Activated CD4-positive, alpha-beta memory T cell treated with anti-CD3 and anti-CD28 coated beads, Interleukin-2, amount 10 ng/mL, durations not matched to agents 7 days and 5 days (primary cell): ENCODE measurements at regions not wholly inside any gene's neighbourhood (a gene's known extent, or its start where the extent isn't known, plus 50 kb on each side); places are given as distances from the start of the nearest gene placed in this dataset.
A peak's percentile ranks its signal among the peaks of the same experiment; 100 is the strongest.
"Not testable (repeated sequence)": the region's sequence is repeated elsewhere in the genome, so short reads cannot be mapped to it uniquely, and the experiment has no call there.

Experiments
- CTCF ChIA-PET: fragments of 350-600 bp; sonication (Branson Sonifier 250); formaldehyde crosslinking; loops from one replicate; lab custom pipeline; 2021; ENCODE audit warnings: antibody characterized with exemption, inconsistent platforms; lab: Charles Lee
- POLR2A ChIA-PET: fragments of 350-600 bp; sonication (Branson Sonifier 250); formaldehyde crosslinking; loops from one replicate; lab custom pipeline; 2021; ENCODE audit warnings: antibody characterized with exemption; lab: Charles Lee
- DNase-seq: peaks from one replicate; pipeline ENCODE4 v3.0.0-alpha.2; 2020
- H3K27ac Mint-ChIP-seq: one replicate; pipeline ENCODE4 v1.8.0; 2021; ENCODE audit warnings: mild to moderate bottlenecking, mixed read lengths
- H3K27me3 Mint-ChIP-seq: one replicate; pipeline ENCODE4 v1.8.0; 2021; ENCODE audit warnings: mixed read lengths
- H3K36me3 Mint-ChIP-seq: one replicate; pipeline ENCODE4 v1.8.0; 2021; ENCODE audit warnings: low read depth, mixed read lengths
- H3K4me1 Mint-ChIP-seq: one replicate; pipeline ENCODE4 v1.8.0; 2021; ENCODE audit warnings: mixed read lengths
- H3K4me3 Mint-ChIP-seq: one replicate; pipeline ENCODE4 v1.8.0; 2021; ENCODE audit warnings: mild to moderate bottlenecking, mixed read lengths
- H3K9me3 Mint-ChIP-seq: one replicate; pipeline ENCODE4 v1.8.0; 2021; ENCODE audit warnings: mixed read lengths

GRCh38 chr12:13534645-13535398 lies 338.3 kb downstream of the EMP1 start:
- peak; percentile 50 for DNase-seq
- Mint-ChIP-seq H3K27me3 (peaks cover 13% of the 10 kb centered on the region), H3K4me3 (no peak overlapping the region), H3K4me1 (peaks cover 2% of the 10 kb centered on the region), H3K27ac (no peak overlapping the region), H3K9me3 (no peaks in the 10 kb centered on the region), H3K36me3 (no peaks in the 10 kb centered on the region)
- POLR2A ChIA-PET = no interaction called here
- CTCF ChIA-PET = interaction anchor here (1.1 to 2.2 kb wide), 5 partner anchors 10 to 279 kb away, joined by 3 to 6 read pairs (median 4); no protein-coding TSS in a partner anchor

DNA sequence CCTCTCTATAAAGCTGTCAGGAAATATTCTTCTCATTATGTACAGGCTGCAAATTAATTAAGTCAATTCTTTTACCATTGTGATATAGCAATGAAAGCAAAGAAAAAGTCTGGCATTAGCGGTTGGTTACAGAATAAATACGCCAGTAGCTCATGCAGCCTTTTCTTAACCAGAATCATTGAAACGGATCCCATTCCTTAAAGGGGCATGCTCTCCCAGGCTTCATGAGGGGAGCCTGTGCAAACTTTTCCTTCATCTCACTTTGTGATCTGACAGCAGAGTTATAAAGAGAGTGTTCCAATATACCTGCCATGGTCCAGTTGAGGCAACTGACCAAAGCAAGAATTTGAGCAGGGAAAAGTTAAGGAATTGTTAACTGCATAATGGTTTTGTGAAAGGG lies 337.7 kb downstream of the EMP1 start:
- no peak for DNase-seq
- no peaks in the 10 kb centered on the region for H3K9me3 Mint-ChIP-seq
- peaks cover 2% of the 10 kb centered on the region for H3K4me1 Mint-ChIP-seq
- H3K27me3 Mint-ChIP-seq = peaks cover 13% of the 10 kb centered on the region
- H3K4me3 Mint-ChIP-seq = no peak overlapping the region
- H3K27ac Mint-ChIP-seq = no peak overlapping the region
- ChIA-PET CTCF (interaction anchor here (1.3 to 2.2 kb wide), 3 partner anchors 11 to 279 kb away, joined by 4 to 6 read pairs (median 5); no protein-coding TSS in a partner anchor), POLR2A (no interaction called here)
- H3K36me3 Mint-ChIP-seq = no peaks in the 10 kb centered on the region

DNA sequence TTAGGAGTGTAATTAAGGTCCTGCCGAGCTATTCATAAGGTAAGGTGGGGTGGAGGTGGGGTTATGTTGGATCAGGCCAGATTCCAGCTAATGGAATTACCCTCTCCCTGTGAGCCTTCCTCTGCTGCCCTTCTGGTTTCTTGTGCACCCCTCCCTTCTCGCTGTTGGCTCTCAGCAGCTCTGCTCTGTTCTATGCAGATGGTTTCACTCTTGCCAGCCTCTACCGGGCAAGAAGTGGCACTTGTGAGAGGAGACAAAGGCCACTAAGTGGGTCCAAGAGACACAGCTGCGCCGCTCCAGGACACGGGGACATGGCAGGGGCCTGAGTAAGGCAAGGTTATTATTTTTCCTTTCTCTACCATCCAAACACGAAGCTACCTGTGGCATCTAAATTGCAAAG lies 334.4 kb downstream of the EMP1 start:
- Mint-ChIP-seq H3K9me3 (no peaks in the 10 kb centered on the region), H3K4me3 (no peak overlapping the region), H3K4me1 (no peaks in the 10 kb centered on the region), H3K36me3 (no peaks in the 10 kb centered on the region), H3K27me3 (peaks cover 5% of the 10 kb centered on the region), H3K27ac (no peak overlapping the region)
- no peak for DNase-seq
- ChIA-PET CTCF (no interaction called here), POLR2A (no interaction called here)

GRCh38 chr12:13526185-13526921 lies 329.8 kb downstream of the EMP1 start:
- H3K4me3 Mint-ChIP-seq, H3K9me3 Mint-ChIP-seq, POLR2A ChIA-PET, H3K36me3 Mint-ChIP-seq, H3K4me1 Mint-ChIP-seq, DNase-seq, CTCF ChIA-PET, H3K27ac Mint-ChIP-seq, H3K27me3 Mint-ChIP-seq: not testable (repeated sequence)

GRCh38 chr12:13523536-13524307 lies 327.2 kb downstream of the EMP1 start:
- POLR2A ChIA-PET = no interaction called here
- CTCF ChIA-PET = no interaction called here
- peaks cover 2% of the 10 kb centered on the region for H3K27me3 Mint-ChIP-seq
- H3K4me3 Mint-ChIP-seq = no peak overlapping the region
- no peak for DNase-seq
- no peak overlapping the region for H3K27ac Mint-ChIP-seq
- H3K9me3 Mint-ChIP-seq = no peaks in the 10 kb centered on the region
- no peaks in the 10 kb centered on the region for H3K36me3 Mint-ChIP-seq
- H3K4me1 Mint-ChIP-seq = no peaks in the 10 kb centered on the region

DNA sequence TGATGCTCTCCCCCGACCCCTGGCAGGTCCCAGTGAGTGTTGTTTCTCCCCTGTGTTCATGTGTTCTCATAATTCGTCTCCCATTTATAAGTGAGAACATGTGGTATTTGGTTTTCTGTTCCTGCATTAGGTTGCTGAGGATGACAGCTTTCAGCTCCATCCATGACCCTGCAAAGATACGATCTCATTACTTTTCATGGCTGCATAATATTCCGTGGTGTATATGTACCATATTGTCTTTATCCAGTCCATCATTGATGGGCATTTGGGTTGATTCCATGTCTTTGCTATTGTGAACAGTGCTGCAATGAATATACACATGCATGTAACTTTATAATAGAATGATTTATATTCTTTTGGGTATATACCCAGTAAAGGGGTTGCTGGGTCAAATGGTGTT lies 321.5 kb downstream of the EMP1 start:
- POLR2A ChIA-PET, CTCF ChIA-PET, H3K9me3 Mint-ChIP-seq, H3K27ac Mint-ChIP-seq, H3K36me3 Mint-ChIP-seq, H3K27me3 Mint-ChIP-seq, DNase-seq, H3K4me3 Mint-ChIP-seq, H3K4me1 Mint-ChIP-seq: not testable (repeated sequence)

DNA sequence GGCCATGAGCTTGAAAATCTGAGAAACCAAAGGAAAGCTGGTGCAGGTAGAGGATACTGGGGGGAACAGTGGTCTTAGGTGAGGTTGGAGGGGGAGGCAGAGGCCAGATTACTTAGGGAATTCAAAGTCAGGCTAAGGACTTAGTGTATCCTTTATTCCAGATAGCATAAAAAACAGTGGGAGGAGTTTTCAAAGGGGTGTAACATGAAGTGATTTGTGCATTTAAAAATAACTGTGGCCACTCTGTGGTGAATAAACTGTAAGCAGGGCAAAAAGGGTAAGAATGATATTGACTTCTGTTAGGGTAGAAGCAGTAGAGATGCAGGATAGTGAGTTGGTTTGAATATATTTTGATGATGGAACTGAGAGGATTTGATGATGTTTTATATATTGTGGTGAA lies 313.2 kb downstream of the EMP1 start:
- Mint-ChIP-seq H3K27ac (no peak overlapping the region), H3K9me3 (no peaks in the 10 kb centered on the region), H3K4me1 (no peaks in the 10 kb centered on the region), H3K4me3 (no peak overlapping the region), H3K27me3 (no peaks in the 10 kb centered on the region), H3K36me3 (no peaks in the 10 kb centered on the region)
- no peak for DNase-seq
- ChIA-PET CTCF (no interaction called here), POLR2A (no interaction called here)

GRCh38 chr12:13505636-13506035 lies 309.1 kb downstream of the EMP1 start:
- Mint-ChIP-seq H3K36me3 (no peaks in the 10 kb centered on the region), H3K27me3 (peaks cover 2% of the 10 kb centered on the region), H3K4me3 (no peak overlapping the region), H3K27ac (no peak overlapping the region), H3K4me1 (no peaks in the 10 kb centered on the region), H3K9me3 (no peaks in the 10 kb centered on the region)
- ChIA-PET CTCF (no interaction called here), POLR2A (no interaction called here)
- no peak for DNase-seq

GRCh38 chr12:13505224-13505623 lies 308.7 kb downstream of the EMP1 start:
- Mint-ChIP-seq H3K27ac (no peak overlapping the region), H3K27me3 (peaks cover 2% of the 10 kb centered on the region), H3K36me3 (no peaks in the 10 kb centered on the region), H3K4me1 (no peaks in the 10 kb centered on the region), H3K9me3 (no peaks in the 10 kb centered on the region), H3K4me3 (no peak overlapping the region)
- ChIA-PET POLR2A (no interaction called here), CTCF (no interaction called here)
- no peak for DNase-seq

DNA sequence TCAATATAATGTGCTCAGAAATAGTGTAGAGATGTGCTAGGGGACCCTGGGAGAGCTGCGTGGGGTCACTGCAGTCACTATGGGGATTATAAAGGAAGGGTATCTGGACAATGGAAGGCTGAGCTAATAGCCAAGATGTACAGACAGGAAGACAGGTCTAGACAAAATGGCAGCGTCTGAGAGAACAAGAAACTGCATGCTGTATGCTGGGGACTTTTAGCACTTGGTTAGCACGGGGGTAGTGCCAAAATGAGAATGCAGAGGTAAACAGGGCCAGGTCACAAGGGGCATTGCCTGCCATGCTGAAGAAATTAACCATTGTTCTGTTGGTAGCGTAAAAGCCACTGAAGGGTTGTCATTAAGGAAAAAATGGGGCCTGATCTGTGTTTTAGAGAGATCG lies 308.2 kb downstream of the EMP1 start:
- no peaks in the 10 kb centered on the region for H3K4me1 Mint-ChIP-seq
- CTCF ChIA-PET = interaction anchor here (1.1 kb wide), 1 partner anchor 143 kb away, joined by 3 read pairs; no protein-coding TSS in a partner anchor
- POLR2A ChIA-PET = no interaction called here
- H3K9me3 Mint-ChIP-seq = no peaks in the 10 kb centered on the region
- peaks cover 2% of the 10 kb centered on the region for H3K27me3 Mint-ChIP-seq
- DNase-seq = no peak
- H3K36me3 Mint-ChIP-seq = no peaks in the 10 kb centered on the region
- no peak overlapping the region for H3K4me3 Mint-ChIP-seq
- no peak overlapping the region for H3K27ac Mint-ChIP-seq

DNA sequence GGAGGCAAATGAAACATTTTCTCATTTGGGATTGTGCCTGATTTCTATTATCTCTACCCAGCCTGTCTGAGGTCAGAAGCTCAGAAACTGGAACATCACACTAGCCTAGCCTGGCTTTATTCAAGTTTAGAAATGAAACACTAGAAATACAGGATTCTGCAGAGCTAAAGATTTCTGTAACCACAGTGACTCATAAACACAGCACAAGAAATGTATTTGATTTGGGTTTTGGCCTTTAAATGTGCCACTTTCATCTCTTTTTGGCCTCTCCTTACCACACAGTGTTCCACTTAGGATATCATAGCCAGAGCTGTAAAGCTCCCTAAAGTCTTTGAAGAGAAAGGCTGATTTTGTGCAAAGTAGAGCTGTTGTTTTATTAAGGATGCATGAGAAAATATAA lies 307.5 kb downstream of the EMP1 start:
- H3K4me3 Mint-ChIP-seq = no peak overlapping the region
- DNase-seq = no peak
- no peaks in the 10 kb centered on the region for H3K36me3 Mint-ChIP-seq
- no peaks in the 10 kb centered on the region for H3K9me3 Mint-ChIP-seq
- H3K4me1 Mint-ChIP-seq = no peaks in the 10 kb centered on the region
- ChIA-PET CTCF (interaction anchor here (1.1 kb wide), 1 partner anchor 142 kb away, joined by 3 read pairs; no protein-coding TSS in a partner anchor), POLR2A (no interaction called here)
- peaks cover 2% of the 10 kb centered on the region for H3K27me3 Mint-ChIP-seq
- no peak overlapping the region for H3K27ac Mint-ChIP-seq

DNA sequence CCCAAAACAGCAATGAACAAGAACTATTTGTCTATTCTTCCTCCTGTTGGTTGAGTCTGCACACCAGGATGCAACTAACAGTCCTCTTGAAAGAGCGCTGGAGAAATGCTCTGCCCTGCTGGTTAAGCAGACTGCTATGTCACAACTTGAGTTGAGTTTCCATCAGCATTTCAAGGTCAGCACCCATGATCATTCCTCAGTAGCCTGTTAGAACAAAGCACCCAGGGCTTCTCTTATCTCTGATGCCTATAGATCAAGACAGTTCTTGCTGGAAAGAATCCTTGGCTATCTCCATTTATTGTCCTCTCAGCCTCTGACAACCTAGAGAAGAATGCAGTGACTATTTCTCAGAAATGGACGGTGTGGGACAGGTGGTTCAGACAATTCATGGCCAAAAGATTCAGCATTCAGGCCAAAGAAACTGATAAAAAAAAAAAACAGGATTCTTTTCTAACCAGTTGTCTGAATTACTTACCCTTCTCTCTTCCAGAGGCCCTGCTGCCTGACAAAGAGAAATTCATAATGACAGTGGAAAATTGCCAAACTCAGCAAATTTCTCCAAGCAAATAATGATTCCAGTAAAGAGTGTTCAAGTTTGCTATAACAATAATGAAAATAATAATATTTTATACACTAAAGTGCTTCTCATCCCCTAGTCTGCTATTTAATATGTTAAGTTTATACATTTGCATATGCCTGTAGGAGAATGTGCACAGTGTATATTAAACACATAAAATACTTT lies 306.7 kb downstream of the EMP1 start:
- Mint-ChIP-seq H3K9me3 (no peaks in the 10 kb centered on the region), H3K36me3 (no peaks in the 10 kb centered on the region), H3K27me3 (peaks cover 2% of the 10 kb centered on the region), H3K4me3 (no peak overlapping the region), H3K27ac (no peak overlapping the region), H3K4me1 (no peaks in the 10 kb centered on the region)
- POLR2A ChIA-PET = no interaction called here
- CTCF ChIA-PET = interaction anchor here (1.1 kb wide), 1 partner anchor 141 kb away, joined by 3 read pairs; no protein-coding TSS in a partner anchor
- no peak for DNase-seq
